CD4-positive, alpha-beta memory T cell (primary cell): ENCODE measurements at regions not wholly inside any gene's neighbourhood (a gene's known extent, or its start where the extent isn't known, plus 50 kb on each side); places are given as distances from the start of the nearest gene placed in this dataset.

ENCODE experiments used
- CTCF ChIA-PET: fragments of 350-600 bp; sonication (Branson Sonifier 250); formaldehyde crosslinking; loops from one replicate; lab custom pipeline; 2021; ENCODE audit warnings: inconsistent platforms; ENCODE audit not compliant: partially characterized antibody; lab: Charles Lee
- POLR2A ChIA-PET: fragments of 350-600 bp; sonication (Branson Sonifier 250); formaldehyde crosslinking; loops from one replicate; lab custom pipeline; 2021; ENCODE audit not compliant: partially characterized antibody; lab: Charles Lee
- DNase-seq, 5 donors: peaks; one replicate each; pipeline versions ENCODE4 v3.0.0 to v3.0.0-alpha.2; 2020 to 2022; ENCODE audit warnings: mixed read lengths in 1 of 5
- H3K27ac ChIP-seq: one replicate; pipeline ENCODE4 v1.7.0; 2013; ENCODE audit warnings: low read depth, low read length
- H3K27me3 ChIP-seq: 2 replicates; pipeline ENCODE4 v1.7.0; 2013; ENCODE audit warnings: mild to moderate bottlenecking, low read length, moderate library complexity; ENCODE audit not compliant: insufficient read depth
- H3K36me3 ChIP-seq: 2 replicates; pipeline ENCODE4 v1.7.0; 2013; ENCODE audit warnings: mild to moderate bottlenecking, low read length, moderate library complexity; ENCODE audit not compliant: insufficient read depth
- H3K4me1 ChIP-seq: 2 replicates; pipeline ENCODE4 v1.7.0; 2013; ENCODE audit warnings: mild to moderate bottlenecking, low read length, moderate library complexity; ENCODE audit not compliant: insufficient read depth
- H3K4me3 ChIP-seq, 2 donors: one replicate each; pipeline ENCODE4 v1.7.0; 2013; ENCODE audit warnings: low read length in 2 of 2, mild to moderate bottlenecking in 1 of 2
- H3K9me3 ChIP-seq, 2 donors: one replicate each; pipeline ENCODE4 v1.7.0; 2013; ENCODE audit warnings: low read length in 2 of 2, control low read depth in 1 of 2; ENCODE audit not compliant: control insufficient read depth in 1 of 2
- H3K27ac Mint-ChIP-seq, 7 donors: one replicate each; pipeline ENCODE4 v1.8.0; 2020 to 2021; ENCODE audit warnings: mixed read lengths in 7 of 7, mild to moderate bottlenecking in 6 of 7, inconsistent platforms in 3 of 7, moderate library complexity in 3 of 7
- H3K27me3 Mint-ChIP-seq, 2 donors: one replicate each; pipeline ENCODE4 v1.8.0; 2020 to 2021; ENCODE audit warnings: mixed read lengths in 2 of 2
- H3K36me3 Mint-ChIP-seq, 2 donors: one replicate each; pipeline ENCODE4 v1.8.0; 2020 to 2021; ENCODE audit warnings: mixed read lengths in 2 of 2, inconsistent platforms in 1 of 2, mild to moderate bottlenecking in 1 of 2
- H3K4me1 Mint-ChIP-seq, 4 donors: one replicate each; pipeline ENCODE4 v1.8.0; 2020 to 2021; ENCODE audit warnings: mixed read lengths in 4 of 4, mild to moderate bottlenecking in 1 of 4
- H3K4me3 Mint-ChIP-seq, 8 donors: one replicate each; pipeline ENCODE4 v1.8.0; 2020 to 2021; ENCODE audit warnings: mixed read lengths in 8 of 8, mild to moderate bottlenecking in 7 of 8, moderate library complexity in 6 of 8, inconsistent platforms in 3 of 8
- H3K9me3 Mint-ChIP-seq, 8 donors: one replicate each; pipeline ENCODE4 v1.8.0; 2020 to 2021; ENCODE audit warnings: mixed read lengths in 8 of 8, mild to moderate bottlenecking in 5 of 8, inconsistent platforms in 3 of 8, moderate library complexity in 1 of 8
- intact Hi-C: fragments of 100-400 bp; cut with micrococcal nuclease; formaldehyde crosslinking; loops from one replicate; pipeline ENCODE4 v1.15.1; 2023

DNA sequence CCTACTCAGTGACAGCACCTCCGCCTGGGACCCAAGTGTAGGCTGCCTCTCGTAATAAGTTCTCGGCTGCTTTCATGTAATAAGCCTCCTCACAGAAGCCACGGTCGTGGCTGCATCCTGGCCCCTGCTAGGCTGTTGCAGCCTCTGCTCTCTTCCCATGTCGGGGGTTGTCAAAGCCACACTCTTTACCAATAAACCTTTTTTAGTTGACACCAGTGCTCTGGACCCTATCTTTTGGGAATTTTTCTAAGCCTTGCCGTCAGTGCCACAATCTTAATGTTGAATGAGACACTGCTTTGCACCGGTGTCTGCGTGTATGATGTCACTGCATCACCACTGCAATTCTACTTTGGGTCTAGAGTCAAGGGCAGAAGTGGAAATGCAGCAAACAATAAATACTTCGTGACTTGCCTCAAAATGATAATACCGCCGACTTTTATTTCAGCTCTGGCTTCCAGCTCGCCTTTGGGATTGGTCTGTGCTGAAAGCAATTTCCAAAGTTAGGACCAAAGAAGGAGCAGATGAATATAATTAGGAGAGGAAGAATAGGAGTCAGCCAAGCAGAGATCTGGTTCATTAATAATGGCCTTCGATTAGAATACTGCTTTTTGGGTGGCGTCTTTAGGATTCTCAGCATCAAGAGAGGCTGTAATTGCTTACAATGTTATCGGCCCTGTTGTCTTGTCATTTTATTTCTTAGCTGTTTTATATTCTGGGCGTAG, 57.6 kb upstream of the CCN6 start:
- Histone ChIP-seq H3K4me1 (peaks cover 47% of the 10 kb centered on the region), H3K36me3 (no peaks in the 10 kb centered on the region), H3K4me3 (no peak overlapping the region), H3K27ac (no peak overlapping the region), H3K9me3 (no peaks in the 10 kb centered on the region), H3K27me3 (no peaks in the 10 kb centered on the region)
- intact Hi-C loops = loop anchor here (2.0 kb wide), 2 partner anchors 236 to 738 kb away; a partner anchor contains a TSS
- H3K36me3 Mint-ChIP-seq = no peaks in the 10 kb centered on the region
- no peak for DNase-seq
- H3K4me1 Mint-ChIP-seq = peaks cover 44 to 56% (median 48%) of the 10 kb centered on the region in 4 donors
- no peaks in the 10 kb centered on the region for H3K9me3 Mint-ChIP-seq
- no peaks in the 10 kb centered on the region for H3K27me3 Mint-ChIP-seq
- CTCF ChIA-PET = interaction anchor here (0.5 to 6.4 kb wide), 22 partner anchors 11 to 637 kb away, joined by 3 to 62 read pairs (median 4); partner anchors contain the start of gene FYN
- H3K4me3 Mint-ChIP-seq = peak overlapping the region in 6 of 8 donors; percentile 78 to 85 (median 82)
- H3K27ac Mint-ChIP-seq = peak overlapping the region in 6 of 7 donors; percentile 77 to 90 (median 82)
- POLR2A ChIA-PET = interaction anchor here (0.7 to 2.3 kb wide), 9 partner anchors 32 to 286 kb away, joined by 3 to 8 read pairs (median 4); partner anchors contain the start of gene FYN

DNA sequence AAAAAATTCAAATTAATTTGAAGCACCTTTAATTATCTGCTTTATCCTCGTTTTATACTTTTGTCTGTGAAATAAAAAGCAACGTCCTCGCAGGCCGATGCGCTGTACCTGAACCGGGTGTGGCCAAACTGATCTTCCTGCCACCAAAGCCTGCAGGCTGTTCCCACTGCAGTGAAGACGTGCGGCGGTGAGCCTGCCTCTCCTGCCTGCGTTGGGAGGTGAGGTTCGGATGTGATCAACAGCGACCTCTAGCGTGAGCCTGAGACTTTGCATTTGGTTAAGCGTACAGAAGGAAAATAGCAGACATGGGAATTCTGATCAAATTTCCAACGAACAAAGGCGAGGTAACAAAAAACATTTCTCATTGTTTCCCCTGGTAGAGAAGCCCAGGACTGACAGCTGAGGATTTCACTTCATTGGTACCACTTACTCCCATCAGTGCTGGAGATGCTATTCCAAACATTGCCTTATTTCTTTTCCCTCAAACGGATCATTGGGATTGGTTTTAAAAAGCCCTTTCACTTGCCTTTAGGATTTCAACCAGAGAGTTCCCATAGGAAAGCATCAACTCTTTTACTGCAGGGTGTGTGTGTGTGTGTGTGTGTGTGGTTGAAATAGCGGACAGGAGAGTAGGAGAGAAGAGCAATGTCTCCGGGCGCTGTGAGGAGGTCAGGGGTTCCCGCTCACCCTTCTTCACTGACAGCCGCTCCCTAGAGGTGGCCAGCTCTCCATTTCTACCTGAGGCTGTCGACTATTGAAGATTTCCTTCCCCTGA, 56.6 kb upstream of the CCN6 start:
- no peaks in the 10 kb centered on the region for H3K27me3 ChIP-seq
- Mint-ChIP-seq H3K27ac (peak overlapping the region; percentile 76 to 90 (median 85)), H3K27me3 (no peaks in the 10 kb centered on the region), H3K9me3 (no peaks in the 10 kb centered on the region), H3K4me1 (peaks cover 39 to 47% (median 42%) of the 10 kb centered on the region in 4 donors), H3K4me3 (peak overlapping the region; percentile 64 to 85 (median 80)), H3K36me3 (no peaks in the 10 kb centered on the region)
- no peaks in the 10 kb centered on the region for H3K9me3 ChIP-seq
- DNase-seq = peak; percentile 76 to 79 (median 78)
- H3K4me1 ChIP-seq = peaks cover 38% of the 10 kb centered on the region
- intact Hi-C loops = loop anchor here (1.0 to 2.0 kb wide), 7 partner anchors 46 to 738 kb away; partner anchors contain the start of gene FYN
- peak overlapping the region in 1 of 2 donors; percentile 21 for H3K4me3 ChIP-seq
- H3K27ac ChIP-seq = no peak overlapping the region
- POLR2A ChIA-PET = interaction anchor here (0.7 to 2.3 kb wide), 9 partner anchors 31 to 287 kb away, joined by 3 to 8 read pairs (median 4); partner anchors contain the start of gene FYN
- CTCF ChIA-PET = interaction anchor here (0.5 to 6.4 kb wide), 22 partner anchors 10 to 738 kb away, joined by 3 to 62 read pairs (median 4); partner anchors contain the start of gene FYN
- H3K36me3 ChIP-seq = no peaks in the 10 kb centered on the region

DNA sequence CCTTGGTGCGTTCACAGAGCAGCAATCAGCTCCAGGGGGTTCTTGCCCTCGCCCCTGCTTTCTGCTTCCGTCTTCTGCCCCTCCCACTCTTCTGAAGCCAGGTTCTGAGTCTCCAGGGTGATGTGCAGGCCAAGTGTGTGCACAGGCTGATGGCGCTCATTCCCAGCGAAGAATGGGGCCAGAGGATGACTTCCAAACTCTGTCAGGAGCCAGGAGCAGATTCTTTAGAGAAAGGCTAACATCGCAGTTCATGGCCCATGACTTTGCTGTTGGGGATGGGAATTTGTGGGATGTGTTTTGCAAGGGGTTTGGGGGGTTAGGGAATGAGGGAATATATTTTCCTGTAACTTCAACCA, 56.1 kb upstream of the CCN6 start:
- no peak for DNase-seq
- Mint-ChIP-seq H3K4me3 (no peak overlapping the region), H3K9me3 (no peaks in the 10 kb centered on the region), H3K27ac (peak overlapping the region in 1 of 7 donors; percentile 38), H3K27me3 (no peaks in the 10 kb centered on the region), H3K4me1 (peaks cover 34 to 42% (median 37%) of the 10 kb centered on the region in 4 donors), H3K36me3 (no peaks in the 10 kb centered on the region)
- Histone ChIP-seq H3K4me3 (no peak overlapping the region), H3K36me3 (no peaks in the 10 kb centered on the region), H3K27me3 (no peaks in the 10 kb centered on the region), H3K27ac (no peak overlapping the region), H3K9me3 (no peaks in the 10 kb centered on the region), H3K4me1 (peaks cover 32% of the 10 kb centered on the region)
- CTCF ChIA-PET = interaction anchor here (0.7 to 6.4 kb wide), 14 partner anchors 10 to 739 kb away, joined by 3 to 62 read pairs (median 6); a partner anchor contains a TSS
- intact Hi-C loops = loop anchor here (1.0 to 2.0 kb wide), 7 partner anchors 45 to 739 kb away; partner anchors contain the start of gene FYN
- POLR2A ChIA-PET = interaction anchor here (1.7 to 2.0 kb wide), 2 partner anchors 30 to 287 kb away, joined by 4 read pairs; no protein-coding TSS in a partner anchor

DNA sequence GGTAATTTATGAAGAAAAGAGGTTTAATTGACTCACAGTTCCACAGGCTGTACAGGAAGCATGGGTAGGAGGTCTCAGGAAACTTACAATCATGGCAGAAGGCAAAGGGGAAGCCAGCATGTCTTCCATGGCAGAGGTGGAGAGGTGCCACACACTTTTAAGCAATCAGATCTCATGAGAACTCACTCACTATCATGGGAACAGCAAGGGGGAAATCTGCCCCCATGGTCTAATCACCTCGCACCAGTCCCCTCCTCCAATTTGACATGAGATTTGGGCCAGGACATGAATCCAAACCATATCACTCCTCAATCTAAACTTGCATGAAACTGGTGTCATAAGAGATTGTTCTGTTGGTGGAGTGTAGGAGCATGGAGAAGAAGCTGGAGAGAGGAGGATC, 51.6 kb upstream of the CCN6 start:
- Mint-ChIP-seq H3K4me1 (peaks cover 2 to 6% (median 3%) of the 10 kb centered on the region in 4 donors), H3K27ac (no peak overlapping the region), H3K4me3 (no peak overlapping the region), H3K27me3 (no peaks in the 10 kb centered on the region), H3K36me3 (no peaks in the 10 kb centered on the region), H3K9me3 (no peaks in the 10 kb centered on the region)
- H3K9me3 ChIP-seq = no peaks in the 10 kb centered on the region
- intact Hi-C loops = no loop called here
- H3K4me1 ChIP-seq = peaks cover 2% of the 10 kb centered on the region
- H3K27ac ChIP-seq = no peak overlapping the region
- no peaks in the 10 kb centered on the region for H3K36me3 ChIP-seq
- no peak overlapping the region for H3K4me3 ChIP-seq
- H3K27me3 ChIP-seq = no peaks in the 10 kb centered on the region
- POLR2A ChIA-PET = interaction anchor here (0.5 kb wide), 1 partner anchor 38 kb away, joined by 3 read pairs; no protein-coding TSS in a partner anchor
- DNase-seq = no peak
- CTCF ChIA-PET = interaction anchor here (0.8 to 1.7 kb wide), 3 partner anchors 26 to 41 kb away, joined by 4 to 6 read pairs (median 4); no protein-coding TSS in a partner anchor
